K562 (cell line): ENCODE measurements at regions not wholly inside any gene's neighbourhood (a gene's known extent, or its start where the extent isn't known, plus 50 kb on each side); places are given as distances from the start of the nearest gene placed in this dataset. TPM values are rescaled to one million over a fixed set of nuclear protein-coding genes. Genes with fewer than 3 reads are reported as not detected.

Experiments used
- MCM5 ChIP-seq: fragments of 450-650 bp; IDR thresholded peaks from 2 replicates; pipeline ENCODE4 v1.6.1; 2016; ENCODE audit warnings: low read depth
- small RNA-seq: library from RNA; depleted of rRNA; stranded (forward); fragments of <200 nt; gene quantifications from one replicate; pipeline ENCODE3, GENCODE V24; 2014
- TF ChIP-seq, protein P1 (sequence below): fragments of 450-650 bp; formaldehyde crosslinking; IDR thresholded peaks from 2 replicates; pipeline ENCODE4 v1.4.0; 2020; ENCODE audit warnings: mild to moderate bottlenecking, moderate library complexity
- TF ChIP-seq, protein P2 (sequence below): sonication (generic); formaldehyde crosslinking; IDR thresholded peaks from 2 replicates; pipeline ENCODE4 v1.8.0; 2022; ENCODE audit warnings: missing genetic modification reagents, mild to moderate bottlenecking, moderate library complexity, borderline replicate concordance

DNA sequence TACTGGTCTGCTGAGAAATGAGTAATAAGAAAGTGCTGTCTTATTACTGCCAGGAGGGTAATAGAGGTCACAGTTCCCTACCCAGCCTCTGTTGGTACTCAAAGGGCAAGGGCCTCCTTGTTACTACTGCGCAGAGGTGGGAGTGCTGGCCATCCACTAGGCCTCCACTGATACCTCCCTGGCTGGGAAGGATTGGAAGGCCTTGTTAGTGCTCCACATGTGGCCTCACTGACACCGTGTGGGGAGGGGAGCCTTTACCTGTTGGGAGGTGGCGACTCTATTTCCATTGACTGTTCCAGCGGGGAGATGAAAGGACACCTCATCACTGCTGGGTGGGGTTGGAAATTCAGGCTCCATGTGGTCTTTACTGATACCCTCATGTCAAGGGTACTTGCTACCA is 57.8 kb upstream of the USP24 start (continued):
- TF ChIP-seq, protein P1, sequence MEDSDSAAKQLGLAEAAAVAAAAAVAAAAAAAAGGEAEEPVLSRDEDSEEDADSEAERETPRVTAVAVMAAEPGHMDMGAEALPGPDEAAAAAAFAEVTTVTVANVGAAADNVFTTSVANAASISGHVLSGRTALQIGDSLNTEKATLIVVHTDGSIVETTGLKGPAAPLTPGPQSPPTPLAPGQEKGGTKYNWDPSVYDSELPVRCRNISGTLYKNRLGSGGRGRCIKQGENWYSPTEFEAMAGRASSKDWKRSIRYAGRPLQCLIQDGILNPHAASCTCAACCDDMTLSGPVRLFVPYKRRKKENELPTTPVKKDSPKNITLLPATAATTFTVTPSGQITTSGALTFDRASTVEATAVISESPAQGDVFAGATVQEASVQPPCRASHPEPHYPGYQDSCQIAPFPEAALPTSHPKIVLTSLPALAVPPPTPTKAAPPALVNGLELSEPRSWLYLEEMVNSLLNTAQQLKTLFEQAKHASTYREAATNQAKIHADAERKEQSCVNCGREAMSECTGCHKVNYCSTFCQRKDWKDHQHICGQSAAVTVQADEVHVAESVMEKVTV (CRISPR knock-in tag) = peak; percentile 56; the same call in 1 of the 2 replicates
- no peak for TF ChIP-seq MCM5
- TF ChIP-seq, protein P2, sequence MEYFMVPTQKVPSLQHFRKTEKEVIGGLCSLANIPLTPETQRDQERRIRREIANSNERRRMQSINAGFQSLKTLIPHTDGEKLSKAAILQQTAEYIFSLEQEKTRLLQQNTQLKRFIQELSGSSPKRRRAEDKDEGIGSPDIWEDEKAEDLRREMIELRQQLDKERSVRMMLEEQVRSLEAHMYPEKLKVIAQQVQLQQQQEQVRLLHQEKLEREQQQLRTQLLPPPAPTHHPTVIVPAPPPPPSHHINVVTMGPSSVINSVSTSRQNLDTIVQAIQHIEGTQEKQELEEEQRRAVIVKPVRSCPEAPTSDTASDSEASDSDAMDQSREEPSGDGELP (CRISPR knock-in tag) = peak; percentile 11; the same call in 1 of the 2 replicates
- TF ChIP-seq, all 486 proteins: peak for 11

Small RNAs in the stretch of these regions (small RNA-seq; reads per million reads assigned to genes)
- gene RF00019 (not detected), gene RNU6-830P (not detected)
